Endothelial cell of umbilical vein (primary cell): ENCODE measurements at regions not wholly inside any gene's neighbourhood (a gene's known extent, or its start where the extent isn't known, plus 50 kb on each side); places are given as distances from the start of the nearest gene placed in this dataset.

Experiments
- EZH2 ChIP-seq: IDR thresholded peaks from 2 replicates; pipeline ENCODE4 v1.6.1; 2012; ENCODE audit warnings: borderline replicate concordance, low read depth, mild to moderate bottlenecking, moderate library complexity, low read length, inconsistent platforms; ENCODE audit not compliant: severe bottlenecking
- JUN ChIP-seq: IDR thresholded peaks from 2 replicates; pipeline ENCODE4 v1.6.1; 2011; ENCODE audit warnings: borderline replicate concordance, low read depth; ENCODE audit not compliant: insufficient read length, insufficient read depth
- MYC ChIP-seq: IDR thresholded peaks from one replicate; pipeline ENCODE4 v1.6.1; 2011; ENCODE audit warnings: mild to moderate bottlenecking, low read depth, low read length
- POLR2A ChIP-seq: IDR thresholded peaks from 2 replicates; pipeline ENCODE4 v1.6.1; 2012; ENCODE audit warnings: low read depth, mild to moderate bottlenecking, control low read depth, low read length
- POLR2AphosphoS5 ChIP-seq: IDR thresholded peaks from 2 replicates; pipeline ENCODE4 v1.6.1; 2012; ENCODE audit warnings: low read depth, mild to moderate bottlenecking, control low read depth, low read length, moderate library complexity; ENCODE audit not compliant: insufficient read depth
- TF ChIP-seq, protein P1 (sequence below), 2 donors: IDR thresholded peaks; 1 replicate in 1 of 2; 2 replicates in 1 of 2; pipeline ENCODE4 v1.5.1; 2011; ENCODE audit warnings: low read length in 2 of 2, mild to moderate bottlenecking in 2 of 2, moderate library complexity in 2 of 2, control low read depth in 1 of 2, inconsistent platforms in 1 of 2, low read depth in 1 of 2; ENCODE audit not compliant: insufficient read depth in 1 of 2; ENCODE audit errors: extremely low read depth in 1 of 2
- TF ChIP-seq, protein P2 (sequence below): IDR thresholded peaks from 2 replicates; pipeline ENCODE4 v1.6.1; 2011; ENCODE audit not compliant: insufficient read depth, insufficient read length

DNA sequence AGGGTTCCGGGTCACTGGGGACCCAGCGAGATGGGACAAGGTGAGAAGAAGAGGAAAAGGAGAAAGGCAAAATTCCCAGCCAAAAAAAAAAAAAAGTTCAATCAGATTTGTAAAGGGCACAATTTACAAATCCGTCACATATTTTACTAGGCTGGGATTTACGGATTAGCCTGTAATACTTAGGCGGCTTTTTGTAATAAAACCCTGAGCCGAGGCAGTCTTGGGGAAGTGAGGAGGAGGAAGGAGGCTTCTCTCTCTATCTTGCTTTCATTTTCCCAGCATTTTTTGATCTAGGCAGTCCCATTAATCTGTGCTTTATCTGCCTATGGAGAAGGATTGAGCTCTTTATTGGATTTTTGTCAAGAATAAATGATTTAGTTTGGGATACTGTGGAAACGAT, 130.6 kb upstream of the SDK2 start:
- TF ChIP-seq, protein P1, sequence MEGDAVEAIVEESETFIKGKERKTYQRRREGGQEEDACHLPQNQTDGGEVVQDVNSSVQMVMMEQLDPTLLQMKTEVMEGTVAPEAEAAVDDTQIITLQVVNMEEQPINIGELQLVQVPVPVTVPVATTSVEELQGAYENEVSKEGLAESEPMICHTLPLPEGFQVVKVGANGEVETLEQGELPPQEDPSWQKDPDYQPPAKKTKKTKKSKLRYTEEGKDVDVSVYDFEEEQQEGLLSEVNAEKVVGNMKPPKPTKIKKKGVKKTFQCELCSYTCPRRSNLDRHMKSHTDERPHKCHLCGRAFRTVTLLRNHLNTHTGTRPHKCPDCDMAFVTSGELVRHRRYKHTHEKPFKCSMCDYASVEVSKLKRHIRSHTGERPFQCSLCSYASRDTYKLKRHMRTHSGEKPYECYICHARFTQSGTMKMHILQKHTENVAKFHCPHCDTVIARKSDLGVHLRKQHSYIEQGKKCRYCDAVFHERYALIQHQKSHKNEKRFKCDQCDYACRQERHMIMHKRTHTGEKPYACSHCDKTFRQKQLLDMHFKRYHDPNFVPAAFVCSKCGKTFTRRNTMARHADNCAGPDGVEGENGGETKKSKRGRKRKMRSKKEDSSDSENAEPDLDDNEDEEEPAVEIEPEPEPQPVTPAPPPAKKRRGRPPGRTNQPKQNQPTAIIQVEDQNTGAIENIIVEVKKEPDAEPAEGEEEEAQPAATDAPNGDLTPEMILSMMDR (IDR thresholded peaks at IDR 0.05; ENCODE audit: extremely low read depth in 1 of 2, insufficient read depth in 1 of 2, low read depth in 1 of 2, low read length in 2 of 2) = no peak
- no peak for TF ChIP-seq EZH2
- no peak for TF ChIP-seq POLR2AphosphoS5
- TF ChIP-seq, protein P2, sequence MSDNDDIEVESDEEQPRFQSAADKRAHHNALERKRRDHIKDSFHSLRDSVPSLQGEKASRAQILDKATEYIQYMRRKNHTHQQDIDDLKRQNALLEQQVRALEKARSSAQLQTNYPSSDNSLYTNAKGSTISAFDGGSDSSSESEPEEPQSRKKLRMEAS = no peak
- TF ChIP-seq POLR2A = no peak
- TF ChIP-seq MYC = no peak
- no peak for TF ChIP-seq JUN
